ENCODE measurements at regions not wholly inside any gene's neighbourhood (a gene's known extent, or its start where the extent isn't known, plus 50 kb on each side); places are given as distances from the start of the nearest gene placed in this dataset.

DNA sequence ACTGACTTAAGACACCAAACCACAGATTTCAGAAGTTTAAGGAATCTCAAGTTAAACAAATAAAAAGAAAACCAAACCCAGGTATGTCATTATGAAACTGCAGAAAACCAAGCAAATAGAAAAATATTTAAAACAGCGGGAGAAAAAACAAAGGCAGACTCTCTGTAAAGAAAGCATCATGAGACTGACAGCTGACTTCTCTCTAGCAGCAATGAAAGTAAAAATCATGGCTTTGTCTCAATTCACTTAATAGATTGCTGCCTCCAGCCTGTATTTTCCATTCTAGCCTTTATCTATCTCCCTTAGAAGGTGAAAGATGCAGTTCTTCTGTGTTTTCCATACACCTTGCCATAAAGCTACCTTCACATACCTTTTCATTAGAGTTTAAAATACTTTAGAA, 131.1 kb upstream of the IPO5 start:
- no peaks in the 10 kb centered on the region for H4K20me1 ChIP-seq (ENCODE audit: insufficient read depth, low read length)
- H3K36me3 ChIP-seq (ENCODE audit: control insufficient read depth, insufficient read depth, low read length), result no peaks in the 10 kb centered on the region
- no peaks in the 10 kb centered on the region for H3K4me1 ChIP-seq (ENCODE audit: control insufficient read depth, insufficient read depth, low read length)
- no peak overlapping the region for H2BK120ac ChIP-seq (ENCODE audit: low read depth, low read length)
- H2BK15ac ChIP-seq (ENCODE audit: low read depth, low read length), result no peak overlapping the region
- ChIA-PET POLR2A (ENCODE audit: unreplicated experiment) (no interaction called here), CTCF (no interaction called here)
- no peaks in the 10 kb centered on the region for H3K9me3 ChIP-seq (ENCODE audit: control insufficient read depth, insufficient read depth, low read length)
- H3K27ac ChIP-seq (ENCODE audit: insufficient read depth, low read length), result no peak overlapping the region
- no TSS peak for BruUV-seq (replicated peaks)
- no CpG with 5 or more reads among the region's 1 CpG for WGBS, 2 experiments (ENCODE audit: extremely low coverage in 2 of 2, insufficient read length in 1 of 2)
- H3K27me3 ChIP-seq (ENCODE audit: control insufficient read depth, insufficient read depth, low read length), result peaks cover 23% of the 10 kb centered on the region
- H3K14ac ChIP-seq (replicated peaks; ENCODE audit: low read depth, low read length), result no peak overlapping the region
- no peaks in the 10 kb centered on the region for H3K9me1 ChIP-seq (ENCODE audit: insufficient read depth, low read length)
- no peak overlapping the region for H2BK20ac ChIP-seq (ENCODE audit: low read depth, low read length)
- no peak overlapping the region for H2BK5ac ChIP-seq (ENCODE audit: low read depth, low read length, poor library complexity, severe bottlenecking)
- no peak overlapping the region for H4K8ac ChIP-seq (ENCODE audit: low read depth in 2 of 2, low read length in 2 of 2)
- ATAC-seq (ENCODE audit: low read depth) (no peak), DNase-seq (no peak)
- dilution Hi-C loops (cut with HindIII; ENCODE audit: low sequenced_read_pairs, unreplicated experiment) (no loop called here), intact Hi-C loops (cut with micrococcal nuclease) (no loop called here), in situ Hi-C loops (cut with MboI; ENCODE audit: low sequenced_read_pairs) (no loop called here)
- H2AK9ac ChIP-seq (replicated peaks; ENCODE audit: low read depth, low read length, poor library complexity), result no peak overlapping the region
- H3K4ac ChIP-seq (ENCODE audit: low read depth, low read length), result no peak overlapping the region
- no peaks in the 10 kb centered on the region for H3K79me1 ChIP-seq (ENCODE audit: low read depth in 1 of 2, low read length in 2 of 2)
- H3K23ac ChIP-seq (ENCODE audit: low read depth, low read length), result no peak overlapping the region
- TF ChIP-seq FOS (IDR thresholded peaks at IDR 0.05; ENCODE audit: low read depth, low read length) (no peak), MAFK (IDR thresholded peaks at IDR 0.05; ENCODE audit: low read depth, low read length) (no peak), NFE2L2 (IDR thresholded peaks at IDR 0.05; ENCODE audit: low read depth, low read length) (no peak), SMC3 (IDR thresholded peaks at IDR 0.05; ENCODE audit: low read depth, low read length) (no peak), RFX5 (IDR thresholded peaks at IDR 0.05; ENCODE audit: low read depth, low read length) (no peak), CEBPB (IDR thresholded peaks at IDR 0.05; ENCODE audit: low read depth, low read length) (no peak), RAD21 (IDR thresholded peaks at IDR 0.05; ENCODE audit: low read length) (no peak), POLR2A (IDR thresholded peaks at IDR 0.05; ENCODE audit: low read depth, low read length) (no peak), BHLHE40 (IDR thresholded peaks at IDR 0.05; ENCODE audit: low read depth, low read length) (no peak), CHD1 (IDR thresholded peaks at IDR 0.05; ENCODE audit: low read depth, low read length) (no peak), MXI1 (IDR thresholded peaks at IDR 0.05; ENCODE audit: borderline replicate concordance, low read depth, low read length) (no peak), RCOR1 (IDR thresholded peaks at IDR 0.05; ENCODE audit: insufficient replicate concordance, low read length) (no peak), MAZ (IDR thresholded peaks at IDR 0.05; ENCODE audit: borderline replicate concordance, low read depth, low read length) (no peak)
- TF ChIP-seq, protein P1, sequence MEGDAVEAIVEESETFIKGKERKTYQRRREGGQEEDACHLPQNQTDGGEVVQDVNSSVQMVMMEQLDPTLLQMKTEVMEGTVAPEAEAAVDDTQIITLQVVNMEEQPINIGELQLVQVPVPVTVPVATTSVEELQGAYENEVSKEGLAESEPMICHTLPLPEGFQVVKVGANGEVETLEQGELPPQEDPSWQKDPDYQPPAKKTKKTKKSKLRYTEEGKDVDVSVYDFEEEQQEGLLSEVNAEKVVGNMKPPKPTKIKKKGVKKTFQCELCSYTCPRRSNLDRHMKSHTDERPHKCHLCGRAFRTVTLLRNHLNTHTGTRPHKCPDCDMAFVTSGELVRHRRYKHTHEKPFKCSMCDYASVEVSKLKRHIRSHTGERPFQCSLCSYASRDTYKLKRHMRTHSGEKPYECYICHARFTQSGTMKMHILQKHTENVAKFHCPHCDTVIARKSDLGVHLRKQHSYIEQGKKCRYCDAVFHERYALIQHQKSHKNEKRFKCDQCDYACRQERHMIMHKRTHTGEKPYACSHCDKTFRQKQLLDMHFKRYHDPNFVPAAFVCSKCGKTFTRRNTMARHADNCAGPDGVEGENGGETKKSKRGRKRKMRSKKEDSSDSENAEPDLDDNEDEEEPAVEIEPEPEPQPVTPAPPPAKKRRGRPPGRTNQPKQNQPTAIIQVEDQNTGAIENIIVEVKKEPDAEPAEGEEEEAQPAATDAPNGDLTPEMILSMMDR (conservative IDR thresholded peaks at IDR 0.05; ENCODE audit: low read depth, low read length), result no peak
- TF ChIP-seq, protein P2, sequence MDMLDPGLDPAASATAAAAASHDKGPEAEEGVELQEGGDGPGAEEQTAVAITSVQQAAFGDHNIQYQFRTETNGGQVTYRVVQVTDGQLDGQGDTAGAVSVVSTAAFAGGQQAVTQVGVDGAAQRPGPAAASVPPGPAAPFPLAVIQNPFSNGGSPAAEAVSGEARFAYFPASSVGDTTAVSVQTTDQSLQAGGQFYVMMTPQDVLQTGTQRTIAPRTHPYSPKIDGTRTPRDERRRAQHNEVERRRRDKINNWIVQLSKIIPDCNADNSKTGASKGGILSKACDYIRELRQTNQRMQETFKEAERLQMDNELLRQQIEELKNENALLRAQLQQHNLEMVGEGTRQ (IDR thresholded peaks at IDR 0.05; ENCODE audit: low read depth, low read length), result no peak
- TF ChIP-seq, protein P3, sequence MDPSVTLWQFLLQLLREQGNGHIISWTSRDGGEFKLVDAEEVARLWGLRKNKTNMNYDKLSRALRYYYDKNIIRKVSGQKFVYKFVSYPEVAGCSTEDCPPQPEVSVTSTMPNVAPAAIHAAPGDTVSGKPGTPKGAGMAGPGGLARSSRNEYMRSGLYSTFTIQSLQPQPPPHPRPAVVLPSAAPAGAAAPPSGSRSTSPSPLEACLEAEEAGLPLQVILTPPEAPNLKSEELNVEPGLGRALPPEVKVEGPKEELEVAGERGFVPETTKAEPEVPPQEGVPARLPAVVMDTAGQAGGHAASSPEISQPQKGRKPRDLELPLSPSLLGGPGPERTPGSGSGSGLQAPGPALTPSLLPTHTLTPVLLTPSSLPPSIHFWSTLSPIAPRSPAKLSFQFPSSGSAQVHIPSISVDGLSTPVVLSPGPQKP (IDR thresholded peaks at IDR 0.05; ENCODE audit: borderline replicate concordance, low read depth, low read length), result no peak
- no peak overlapping the region for H2AK5ac ChIP-seq (ENCODE audit: low read depth, low read length)
- H3K56ac ChIP-seq (ENCODE audit: extremely low read depth, insufficient read depth, low read length), result no peak overlapping the region
- no peak overlapping the region for H3K9ac ChIP-seq (ENCODE audit: low read depth, low read length)
- no peak overlapping the region for H3K4me2 ChIP-seq (ENCODE audit: low read depth, low read length)
- H3K4me3 ChIP-seq (ENCODE audit: insufficient read depth, low read depth, low read length), result no peak overlapping the region
- H4K91ac ChIP-seq (ENCODE audit: insufficient read depth, low read depth, low read length), result no peak overlapping the region
- H4K5ac ChIP-seq (ENCODE audit: low read depth, low read length), result no peak overlapping the region
- no peak overlapping the region for H2AFZ ChIP-seq (replicated peaks; ENCODE audit: low read length, poor library complexity)
- H3K18ac ChIP-seq (ENCODE audit: low read depth, low read length), result no peak overlapping the region
